GM12878 (cell line): ENCODE measurements at regions not wholly inside any gene's neighbourhood (a gene's known extent, or its start where the extent isn't known, plus 50 kb on each side); places are given as distances from the start of the nearest gene placed in this dataset.

Experiments
- ATAC-seq: fragments of 200-7000 bp; cut with Tn5 transposase; 3 replicates; pipeline ENCODE4 v1.9.1; 2020; ENCODE audit warnings: mild to moderate bottlenecking, moderate library complexity
- BruUV-seq: library from RNA; stranded (reverse); fragments of 400-500 nt; replicated peaks from 2 replicates; lab custom pipeline; 2021; lab: Mats Ljungman, UMichigan
- CTCF ChIA-PET: fragments of 300-600 bp; sonication (Branson Sonifier 250); formaldehyde crosslinking; extraction: SDS; loops from one replicate; lab custom pipeline; 2021; ENCODE audit warnings: inconsistent platforms; lab: Yijun Ruan, JAX
- POLR2A ChIA-PET: fragments of 350-600 bp; formaldehyde crosslinking; extraction: SDS; loops from one replicate; lab custom pipeline; 2021; ENCODE audit warnings: inconsistent platforms; lab: Charles Lee
- RAD21 ChIA-PET: fragments of 300-600 bp; sonication (Branson Sonifier 250); formaldehyde crosslinking; loops from one replicate; lab custom pipeline; 2023; ENCODE audit warnings: antibody characterized with exemption; ENCODE audit not compliant: unreplicated experiment; lab: Charles Lee
- SMC1A ChIA-PET: fragments of 300-600 bp; sonication (Branson Sonifier 250); formaldehyde crosslinking; loops from one replicate; lab custom pipeline; 2023; ENCODE audit not compliant: unreplicated experiment, uncharacterized antibody; lab: Charles Lee
- DNase-seq: peaks from one replicate; pipeline ENCODE4 v3.0.0-alpha.2; 2011; ENCODE audit warnings: low read depth, low spot score
- FAIRE-seq: peaks from 3 replicates; lab custom pipeline; 2011; peaks lifted over from hg19 to GRCh38; lab: Jason Lieb, UNC
- H2AFZ ChIP-seq: 2 replicates; pipeline ENCODE4 v1.6.0; 2011; ENCODE audit warnings: low read depth, low read length, control low read depth; ENCODE audit not compliant: control insufficient read depth
- H3K27ac ChIP-seq: 2 replicates; pipeline ENCODE4 v1.5.1; 2011; ENCODE audit warnings: control low read depth; ENCODE audit not compliant: control insufficient read depth, insufficient read depth
- H3K27me3 ChIP-seq, 2 experiments: replicated peaks in 1 of 2; 2 replicates each; pipeline versions ENCODE4 v1.6.0 to v1.6.1; 2011; ENCODE audit warnings: low read length in 1 of 2; ENCODE audit not compliant: control insufficient read depth in 2 of 2, insufficient read depth in 2 of 2
- H3K36me3 ChIP-seq, 2 experiments: 2 replicates each; pipeline ENCODE4 v1.5.1; 2011; ENCODE audit warnings: low read length in 1 of 2; ENCODE audit not compliant: control insufficient read depth in 2 of 2, insufficient read depth in 2 of 2
- H3K4me1 ChIP-seq: 2 replicates; pipeline ENCODE4 v1.6.1; 2011; ENCODE audit warnings: mild to moderate bottlenecking, low read length, moderate library complexity, mixed read lengths; ENCODE audit not compliant: control insufficient read depth, insufficient read depth
- H3K4me2 ChIP-seq: 2 replicates; pipeline ENCODE4 v1.6.0; 2011; ENCODE audit warnings: control low read depth; ENCODE audit not compliant: control insufficient read depth, insufficient read depth
- H3K4me3 ChIP-seq: fragments of 200-600 bp; sonication (generic); 2 replicates; pipeline ENCODE4 v1.5.1; 2016
- H3K79me2 ChIP-seq: 2 replicates; pipeline ENCODE4 v1.6.0; 2011; ENCODE audit warnings: low read length; ENCODE audit not compliant: control insufficient read depth, insufficient read depth
- H3K9ac ChIP-seq: 2 replicates; pipeline ENCODE4 v1.8.0; 2011; ENCODE audit warnings: low read length, control low read depth, mixed read lengths; ENCODE audit not compliant: control insufficient read depth, insufficient read depth
- H3K9me3 ChIP-seq: replicated peaks from 3 replicates; pipeline ENCODE4 v1.5.1; 2011; ENCODE audit warnings: mild to moderate bottlenecking, low read length; ENCODE audit not compliant: control insufficient read depth, insufficient read depth
- H4K20me1 ChIP-seq: 2 replicates; pipeline ENCODE4 v1.6.0; 2011; ENCODE audit not compliant: control insufficient read depth, insufficient read depth
- BCL11A ChIP-seq: IDR thresholded peaks from 2 replicates; pipeline ENCODE4 v1.6.1; 2011; ENCODE audit warnings: low read depth, low read length
- BRCA1 ChIP-seq: IDR thresholded peaks from 2 replicates; pipeline ENCODE4 v1.6.1; 2011; ENCODE audit warnings: low read depth, low read length, improper control_type of control experiment
- CTCF ChIP-seq, 3 experiments: IDR thresholded peaks in 2 of 3; conservative IDR thresholded peaks in 1 of 3; 2 replicates each; pipeline ENCODE4 v1.5.1; 2011; ENCODE audit warnings: low read depth in 3 of 3, low read length in 3 of 3, mild to moderate bottlenecking in 3 of 3, control low read depth in 2 of 3, moderate library complexity in 2 of 3, inconsistent platforms in 1 of 3, mixed read lengths in 1 of 3; ENCODE audit not compliant: control insufficient read depth in 2 of 3, insufficient read depth in 1 of 3; ENCODE audit errors: extremely low read depth in 1 of 3
- EZH2 ChIP-seq: IDR thresholded peaks from 2 replicates; pipeline ENCODE4 v1.6.1; 2012; ENCODE audit warnings: low read depth, mild to moderate bottlenecking, control low read depth, inconsistent platforms, low read length, borderline replicate concordance; ENCODE audit not compliant: control insufficient read depth
- HDAC6 ChIP-seq: fragments of 200-600 bp; sonication (generic); IDR thresholded peaks from one replicate; pipeline ENCODE4 v1.8.0; 2017; ENCODE audit warnings: antibody characterized with exemption; ENCODE audit not compliant: unreplicated experiment
- MEF2B ChIP-seq: fragments of 450-650 bp; IDR thresholded peaks from 2 replicates; pipeline ENCODE4 v1.6.1; 2018; ENCODE audit warnings: mild to moderate bottlenecking, moderate library complexity; ENCODE audit not compliant: partially characterized antibody, poor library complexity, severe bottlenecking
- RAD51 ChIP-seq: fragments of 450-650 bp; IDR thresholded peaks from 2 replicates; pipeline ENCODE4 v1.6.1; 2016; ENCODE audit warnings: moderate library complexity, mild to moderate bottlenecking, inconsistent platforms
- RBBP5 ChIP-seq: fragments of 200-600 bp; sonication (generic); conservative IDR thresholded peaks from 2 replicates; pipeline ENCODE4 v1.6.1; 2016
- SMARCA5 ChIP-seq: fragments of 450-650 bp; IDR thresholded peaks from 2 replicates; pipeline ENCODE4 v1.6.1; 2017; ENCODE audit warnings: mild to moderate bottlenecking
- SRF ChIP-seq, 2 experiments: IDR thresholded peaks; 2 replicates each; pipeline ENCODE4 v1.6.1; 2011; ENCODE audit warnings: low read depth in 2 of 2, low read length in 2 of 2, mild to moderate bottlenecking in 1 of 2, moderate library complexity in 1 of 2
- TAF1 ChIP-seq: IDR thresholded peaks from 2 replicates; pipeline ENCODE4 v1.6.1; 2011; ENCODE audit warnings: mild to moderate bottlenecking, low read depth, low read length, borderline replicate concordance
- TCF12 ChIP-seq: IDR thresholded peaks from 2 replicates; pipeline ENCODE4 v1.6.1; 2011; ENCODE audit warnings: low read depth, mild to moderate bottlenecking, low read length
- ZNF274 ChIP-seq: IDR thresholded peaks from one replicate; pipeline ENCODE4 v1.8.0; 2011; ENCODE audit not compliant: insufficient read length, insufficient read depth
- ZNF687 ChIP-seq: fragments of 450-650 bp; IDR thresholded peaks from 2 replicates; pipeline ENCODE4 v1.6.1; 2017; ENCODE audit warnings: mild to moderate bottlenecking, moderate library complexity
- WGBS: methylation state at CpG from one replicate; pipeline ENCODE4 v1.1.6; 2016; ENCODE audit warnings: low lambda C conversion rate; ENCODE audit not compliant: insufficient replicate concordance, insufficient coverage; ENCODE audit errors: missing lambda C conversion rate; 5-methylcytosine and 5-hydroxymethylcytosine counted together
- in situ Hi-C: fragments of 300-500 bp; cut with MboI; formaldehyde crosslinking; loops from 9 replicates; pipeline ENCODE4 v1.14.3; 2018; ENCODE audit warnings: mixed read lengths
- intact Hi-C: fragments of 100-400 bp; cut with micrococcal nuclease; formaldehyde crosslinking; loops from one replicate; pipeline ENCODE4 v1.14.2; 2022; ENCODE audit not compliant: unreplicated experiment

GRCh38 chr18:43800584-43800983 lies 523.3 kb upstream of the SYT4 start (continued):
- no peak for TF ChIP-seq BRCA1
- TF ChIP-seq BCL11A = no peak
- TF ChIP-seq, all 136 proteins: peak for 0

GRCh38 chr18:43805646-43806194 lies 528.4 kb upstream of the SYT4 start:
- no peaks in the 10 kb centered on the region for H4K20me1 ChIP-seq
- no peak for TF ChIP-seq SMARCA5
- no peak for TF ChIP-seq EZH2
- no peak for TF ChIP-seq ZNF687
- no peak for TF ChIP-seq TCF12
- no peak for TF ChIP-seq TAF1
- TF ChIP-seq CTCF (IDR thresholded peaks at IDR 0.05 in 2 of 3, conservative IDR thresholded peaks at IDR 0.05 in 1 of 3; ENCODE audit: control insufficient read depth in 2 of 3, extremely low read depth in 1 of 3, insufficient read depth in 1 of 3, low read depth in 3 of 3, low read length in 3 of 3) = no peak
- TF ChIP-seq HDAC6 = no peak
- TF ChIP-seq ZNF274 = no peak
- TF ChIP-seq SRF (IDR thresholded peaks at IDR 0.05; ENCODE audit: low read depth in 2 of 2, low read length in 2 of 2) = no peak
- no peak for TF ChIP-seq MEF2B
- no peak for TF ChIP-seq RBBP5
- TF ChIP-seq RAD51 = no peak
- H3K27me3 ChIP-seq = no peaks in the 10 kb centered on the region
- H3K4me3 ChIP-seq = no peak overlapping the region
- no peak overlapping the region for H3K9ac ChIP-seq
- no peak overlapping the region for H3K27ac ChIP-seq
- ChIA-PET RAD21 (no interaction called here), POLR2A (no interaction called here), CTCF (no interaction called here), SMC1A (no interaction called here)
- in situ Hi-C loops = no loop called here
- H3K79me2 ChIP-seq = no peaks in the 10 kb centered on the region
- no peaks in the 10 kb centered on the region for H3K4me1 ChIP-seq
- H3K4me2 ChIP-seq = no peak overlapping the region
- no peaks in the 10 kb centered on the region for H3K36me3 ChIP-seq
- H3K9me3 ChIP-seq = no peaks in the 10 kb centered on the region
- FAIRE-seq (no peak), ATAC-seq (no peak), DNase-seq (no peak)
- WGBS = 16% methylated on average over 5 of the region's 5 CpGs
- no TSS peak for BruUV-seq
- intact Hi-C loops = no loop called here
- no peak overlapping the region for H2AFZ ChIP-seq
